Gastroesophageal sphincter (tissue), 3 donors: ENCODE measurements at regions not wholly inside any gene's neighbourhood (a gene's known extent, or its start where the extent isn't known, plus 50 kb on each side); places are given as distances from the start of the nearest gene placed in this dataset.

Experiments used
- EP300 ChIP-seq: sonication (generic); formaldehyde crosslinking; IDR thresholded peaks from one replicate; pipeline ENCODE4 v1.6.1; 2017; ENCODE audit warnings: antibody characterized with exemption, mild to moderate bottlenecking
- POLR2A ChIP-seq, 2 donors: fragments of 450-650 bp; IDR thresholded peaks; one replicate each; pipeline ENCODE4 v1.6.1; 2017; ENCODE audit warnings: antibody characterized with exemption in 2 of 2, mild to moderate bottlenecking in 2 of 2, moderate library complexity in 1 of 2
- POLR2AphosphoS5 ChIP-seq: sonication (generic); formaldehyde crosslinking; IDR thresholded peaks from one replicate; pipeline ENCODE4 v1.6.1; 2017; ENCODE audit warnings: antibody characterized with exemption
- TF ChIP-seq, protein P1 (sequence below), 4 experiments: fragments of 200-600 bp in 2 of 4; fragments of 450-650 bp in 2 of 4; sonication (generic) in 1 of 4; IDR thresholded peaks; one replicate each; pipeline ENCODE4 v1.5.1; 2017 to 2019; ENCODE audit warnings: antibody characterized with exemption in 4 of 4, mild to moderate bottlenecking in 2 of 4, moderate library complexity in 2 of 4

DNA sequence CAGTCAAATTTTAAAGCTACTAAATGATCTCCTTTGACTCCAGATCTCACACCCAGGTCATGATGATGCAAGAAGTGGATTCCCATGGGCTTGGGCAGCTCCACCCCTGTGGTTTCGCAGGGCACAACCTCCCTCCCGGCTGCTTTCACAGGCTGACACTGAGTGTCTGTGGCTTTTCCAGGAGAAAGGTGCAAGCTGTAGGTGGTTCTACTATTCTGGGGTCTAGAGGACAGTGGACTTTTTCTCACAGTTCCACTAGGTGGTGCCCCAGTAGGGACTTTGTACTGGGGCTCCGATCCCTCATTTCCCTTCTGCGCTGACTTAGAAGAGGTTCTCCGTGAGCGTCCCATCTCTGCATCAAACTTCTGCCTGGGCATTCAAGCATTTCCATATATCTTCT is 845.2 kb downstream of the PCDH18 start:
- TF ChIP-seq POLR2A (IDR thresholded peaks at IDR 0.05) (no peak), POLR2AphosphoS5 (no peak), EP300 (no peak)
- TF ChIP-seq, protein P1, sequence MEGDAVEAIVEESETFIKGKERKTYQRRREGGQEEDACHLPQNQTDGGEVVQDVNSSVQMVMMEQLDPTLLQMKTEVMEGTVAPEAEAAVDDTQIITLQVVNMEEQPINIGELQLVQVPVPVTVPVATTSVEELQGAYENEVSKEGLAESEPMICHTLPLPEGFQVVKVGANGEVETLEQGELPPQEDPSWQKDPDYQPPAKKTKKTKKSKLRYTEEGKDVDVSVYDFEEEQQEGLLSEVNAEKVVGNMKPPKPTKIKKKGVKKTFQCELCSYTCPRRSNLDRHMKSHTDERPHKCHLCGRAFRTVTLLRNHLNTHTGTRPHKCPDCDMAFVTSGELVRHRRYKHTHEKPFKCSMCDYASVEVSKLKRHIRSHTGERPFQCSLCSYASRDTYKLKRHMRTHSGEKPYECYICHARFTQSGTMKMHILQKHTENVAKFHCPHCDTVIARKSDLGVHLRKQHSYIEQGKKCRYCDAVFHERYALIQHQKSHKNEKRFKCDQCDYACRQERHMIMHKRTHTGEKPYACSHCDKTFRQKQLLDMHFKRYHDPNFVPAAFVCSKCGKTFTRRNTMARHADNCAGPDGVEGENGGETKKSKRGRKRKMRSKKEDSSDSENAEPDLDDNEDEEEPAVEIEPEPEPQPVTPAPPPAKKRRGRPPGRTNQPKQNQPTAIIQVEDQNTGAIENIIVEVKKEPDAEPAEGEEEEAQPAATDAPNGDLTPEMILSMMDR (IDR thresholded peaks at IDR 0.05): no peak
